Prostate gland (tissue), 2 donors: ENCODE measurements at regions not wholly inside any gene's neighbourhood (a gene's known extent, or its start where the extent isn't known, plus 50 kb on each side); places are given as distances from the start of the nearest gene placed in this dataset.

Source experiments
- DNase-seq: peaks from one replicate; pipeline ENCODE4 v3.0.0-alpha.2; 2019; ENCODE audit warnings: low spot score
- H3K27ac ChIP-seq, 2 donors: fragments of 200-600 bp; sonication (generic); 2 replicates each; pipeline ENCODE4 v1.5.1; 2017 to 2019
- H3K27me3 ChIP-seq: fragments of 200-600 bp; sonication (generic); replicated peaks from 2 replicates; pipeline ENCODE4 v1.5.1; 2019; ENCODE audit not compliant: insufficient read depth
- H3K36me3 ChIP-seq, 2 donors: fragments of 200-600 bp; sonication (generic); 1 replicate in 1 of 2; 2 replicates in 1 of 2; pipeline versions ENCODE4 v1.5.1 to v1.8.1; 2017 to 2019
- H3K4me1 ChIP-seq: fragments of 200-600 bp; sonication (generic); replicated peaks from 2 replicates; pipeline ENCODE4 v1.5.1; 2019
- H3K4me3 ChIP-seq, 2 donors: fragments of 200-600 bp; sonication (generic); 2 replicates each; pipeline ENCODE4 v1.5.1; 2017 to 2019
- H3K9me3 ChIP-seq: fragments of 200-600 bp; sonication (generic); 2 replicates; pipeline ENCODE4 v1.5.1; 2017
- POLR2A ChIP-seq: fragments of 450-650 bp; IDR thresholded peaks from one replicate; pipeline ENCODE4 v1.6.1; 2016; ENCODE audit warnings: antibody characterized with exemption, mild to moderate bottlenecking
- POLR2AphosphoS5 ChIP-seq: sonication (generic); formaldehyde crosslinking; IDR thresholded peaks from one replicate; pipeline ENCODE4 v1.6.1; 2017; ENCODE audit warnings: antibody characterized with exemption
- WGBS: methylation state at CpG from one replicate; pipeline ENCODE4 v1.1.5; 2018; 5-methylcytosine and 5-hydroxymethylcytosine counted together
- intact Hi-C: fragments of 100-400 bp; cut with DNase I; formaldehyde crosslinking; loops from one replicate; pipeline ENCODE4 v1.14.2; 2022
- TF ChIP-seq, protein P1 (sequence below), 4 experiments: fragments of 200-600 bp in 2 of 4; fragments of 450-650 bp in 2 of 4; sonication (generic) in 2 of 4; IDR thresholded peaks; 1 replicate in 3 of 4; 2 replicates in 1 of 4; pipeline ENCODE4 v1.5.1; 2016 to 2019; ENCODE audit warnings: antibody characterized with exemption in 4 of 4, mild to moderate bottlenecking in 2 of 4, moderate library complexity in 2 of 4

DNA sequence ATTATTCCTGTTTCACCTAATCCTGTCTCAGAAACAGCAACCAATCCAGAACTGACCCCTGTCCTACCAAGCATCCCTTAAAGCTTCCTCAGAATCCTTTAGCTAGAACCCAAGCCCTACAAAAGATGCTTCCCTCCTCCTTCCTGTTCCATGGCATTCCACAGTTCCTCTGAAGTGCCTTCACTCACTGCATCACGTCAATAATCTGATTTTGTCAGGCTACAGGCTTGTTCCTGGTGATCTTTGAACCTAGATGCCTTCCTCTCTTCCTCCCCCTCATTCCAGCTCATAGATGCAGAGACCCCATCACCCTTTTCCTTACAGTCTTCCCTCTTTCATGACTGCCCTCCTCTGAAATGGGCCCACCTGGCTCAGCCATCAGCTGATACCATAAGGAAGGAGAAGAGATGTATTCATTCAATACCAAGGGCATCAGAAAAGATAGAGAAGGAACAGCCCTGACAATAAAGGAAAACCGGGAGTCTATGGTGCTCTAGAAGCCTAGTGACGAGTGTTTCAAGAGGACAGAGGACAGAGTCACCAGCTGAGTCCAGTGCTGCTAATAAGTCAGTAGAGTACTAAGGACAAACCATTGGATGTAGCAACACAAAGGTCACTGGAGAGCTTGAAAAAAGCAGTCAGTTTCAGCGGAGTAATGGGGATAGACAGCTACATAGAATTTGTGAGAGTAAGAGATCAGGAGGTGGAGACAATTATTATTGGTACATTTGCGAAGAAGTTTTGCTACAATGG lies 62.5 kb upstream of the SPDEF start:
- intact Hi-C loops = no loop called here

GRCh38 chr6:34617231-34617630 lies 61.1 kb upstream of the SPDEF start:
- intact Hi-C loops = no loop called here
- no peak for DNase-seq
- no peaks in the 10 kb centered on the region for H3K4me1 ChIP-seq
- no peak overlapping the region for H3K27ac ChIP-seq
- no peaks in the 10 kb centered on the region for H3K27me3 ChIP-seq
- WGBS = 87% methylated on average over 7 of the region's 7 CpGs
- H3K9me3 ChIP-seq = no peaks in the 10 kb centered on the region
- H3K4me3 ChIP-seq = no peak overlapping the region
- H3K36me3 ChIP-seq = no peaks in the 10 kb centered on the region
- TF ChIP-seq, protein P1, sequence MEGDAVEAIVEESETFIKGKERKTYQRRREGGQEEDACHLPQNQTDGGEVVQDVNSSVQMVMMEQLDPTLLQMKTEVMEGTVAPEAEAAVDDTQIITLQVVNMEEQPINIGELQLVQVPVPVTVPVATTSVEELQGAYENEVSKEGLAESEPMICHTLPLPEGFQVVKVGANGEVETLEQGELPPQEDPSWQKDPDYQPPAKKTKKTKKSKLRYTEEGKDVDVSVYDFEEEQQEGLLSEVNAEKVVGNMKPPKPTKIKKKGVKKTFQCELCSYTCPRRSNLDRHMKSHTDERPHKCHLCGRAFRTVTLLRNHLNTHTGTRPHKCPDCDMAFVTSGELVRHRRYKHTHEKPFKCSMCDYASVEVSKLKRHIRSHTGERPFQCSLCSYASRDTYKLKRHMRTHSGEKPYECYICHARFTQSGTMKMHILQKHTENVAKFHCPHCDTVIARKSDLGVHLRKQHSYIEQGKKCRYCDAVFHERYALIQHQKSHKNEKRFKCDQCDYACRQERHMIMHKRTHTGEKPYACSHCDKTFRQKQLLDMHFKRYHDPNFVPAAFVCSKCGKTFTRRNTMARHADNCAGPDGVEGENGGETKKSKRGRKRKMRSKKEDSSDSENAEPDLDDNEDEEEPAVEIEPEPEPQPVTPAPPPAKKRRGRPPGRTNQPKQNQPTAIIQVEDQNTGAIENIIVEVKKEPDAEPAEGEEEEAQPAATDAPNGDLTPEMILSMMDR (IDR thresholded peaks at IDR 0.05) = no peak
- TF ChIP-seq POLR2AphosphoS5 = no peak
- TF ChIP-seq POLR2A = no peak

More for the DNA sequence above, 62.5 kb upstream of the SPDEF start:
- Histone ChIP-seq H3K4me1 (no peaks in the 10 kb centered on the region), H3K4me3 (no peak overlapping the region), H3K36me3 (no peaks in the 10 kb centered on the region), H3K27me3 (no peaks in the 10 kb centered on the region), H3K27ac (no peak overlapping the region), H3K9me3 (no peaks in the 10 kb centered on the region)
- 91% methylated on average over 5 of the region's 5 CpGs for WGBS
- TF ChIP-seq POLR2AphosphoS5 = no peak
- TF ChIP-seq, protein P1 (IDR thresholded peaks at IDR 0.05) = no peak
- TF ChIP-seq POLR2A = no peak
- no peak for DNase-seq

GRCh38 chr6:34616227-34616585 lies 60.1 kb upstream of the SPDEF start:
- Histone ChIP-seq H3K27me3 (no peaks in the 10 kb centered on the region), H3K4me3 (no peak overlapping the region), H3K27ac (no peak overlapping the region), H3K9me3 (no peaks in the 10 kb centered on the region), H3K4me1 (no peaks in the 10 kb centered on the region), H3K36me3 (no peaks in the 10 kb centered on the region)
- no peak for DNase-seq
- intact Hi-C loops = no loop called here
- TF ChIP-seq, protein P1 (IDR thresholded peaks at IDR 0.05) = no peak
- TF ChIP-seq POLR2AphosphoS5 (no peak), POLR2A (no peak)
- WGBS = 73% methylated on average over 1 of the region's 1 CpG

GRCh38 chr6:34615574-34616226 lies 59.6 kb upstream of the SPDEF start:
- no peak for DNase-seq
- WGBS = 90% methylated on average over 7 of the region's 7 CpGs
- no peaks in the 10 kb centered on the region for H3K9me3 ChIP-seq
- intact Hi-C loops = no loop called here
- H3K27ac ChIP-seq = no peak overlapping the region
- TF ChIP-seq, protein P1 (IDR thresholded peaks at IDR 0.05) = no peak
- no peak for TF ChIP-seq POLR2AphosphoS5
- TF ChIP-seq POLR2A = no peak
- H3K36me3 ChIP-seq = no peaks in the 10 kb centered on the region
- no peak overlapping the region for H3K4me3 ChIP-seq
- H3K27me3 ChIP-seq = no peaks in the 10 kb centered on the region
- H3K4me1 ChIP-seq = no peaks in the 10 kb centered on the region
